Gastrocnemius medialis (tissue), 4 donors: ENCODE measurements at regions not wholly inside any gene's neighbourhood (a gene's known extent, or its start where the extent isn't known, plus 50 kb on each side); places are given as distances from the start of the nearest gene placed in this dataset.

Source experiments
- ATAC-seq, 2 donors: fragments of 150-250 bp; one replicate each; pipeline ENCODE4 v1.9.1; 2016
- DNase-seq, 2 donors: peaks; one replicate each; pipeline ENCODE4 v3.0.0-alpha.2; 2019
- H3K27ac ChIP-seq, 4 donors: fragments of 200-600 bp; sonication (generic); 1 replicate in 1 of 4; 2 replicates in 3 of 4; pipeline ENCODE4 v1.5.1; 2016 to 2018; ENCODE audit warnings: mild to moderate bottlenecking in 2 of 4, moderate library complexity in 1 of 4
- H3K27me3 ChIP-seq, 3 donors: fragments of 200-600 bp; sonication (generic) in 2 of 3; 1 replicate in 1 of 3; 2 replicates in 2 of 3; pipeline versions ENCODE4 v1.5.1 to v1.6.0; 2016 to 2019; ENCODE audit warnings: mild to moderate bottlenecking in 1 of 3, moderate library complexity in 1 of 3
- H3K36me3 ChIP-seq, 2 donors: fragments of 200-600 bp; sonication (generic) in 1 of 2; one replicate each; pipeline ENCODE4 v1.5.1; 2017 to 2018
- H3K4me1 ChIP-seq, 2 donors: fragments of 200-600 bp; sonication (generic) in 1 of 2; one replicate each; pipeline ENCODE4 v1.5.1; 2016 to 2017; ENCODE audit warnings: mild to moderate bottlenecking in 2 of 2
- H3K4me3 ChIP-seq, 4 donors: fragments of 200-600 bp; sonication (generic) in 3 of 4; 1 replicate in 1 of 4; 2 replicates in 3 of 4; pipeline ENCODE4 v1.5.1; 2016 to 2019; ENCODE audit warnings: mild to moderate bottlenecking in 2 of 4
- H3K9me3 ChIP-seq, 3 donors: fragments of 200-600 bp; sonication (generic) in 2 of 3; 1 replicate in 1 of 3; 2 replicates in 2 of 3; pipeline ENCODE4 v1.5.1; 2016 to 2019
- POLR2A ChIP-seq, 2 donors: fragments of 450-650 bp; IDR thresholded peaks; one replicate each; pipeline ENCODE4 v1.6.1; 2017; ENCODE audit warnings: antibody characterized with exemption in 2 of 2, mild to moderate bottlenecking in 2 of 2, moderate library complexity in 2 of 2
- in situ Hi-C, 4 donors: fragments of 200-750 bp; cut with MboI; loops; one replicate each; pipeline versions ENCODE4 v1.15.0 to v1.8.0; 2017; ENCODE audit warnings: low sequenced_read_pairs in 4 of 4
- intact Hi-C: fragments of 100-400 bp; cut with DNase I; formaldehyde crosslinking; loops from one replicate; pipeline ENCODE4 v1.15.1; 2023; ENCODE audit warnings: low total_unique reads
- TF ChIP-seq, protein P1 (sequence below), 5 experiments: fragments of 450-650 bp in 3 of 5; fragments of 200-600 bp in 2 of 5; sonication (generic) in 2 of 5; IDR thresholded peaks in 4 of 5; conservative IDR thresholded peaks in 1 of 5; 1 replicate in 4 of 5; 2 replicates in 1 of 5; pipeline ENCODE4 v1.5.1; 2016 to 2019; ENCODE audit warnings: antibody characterized with exemption in 5 of 5, mild to moderate bottlenecking in 3 of 5, moderate library complexity in 3 of 5

DNA sequence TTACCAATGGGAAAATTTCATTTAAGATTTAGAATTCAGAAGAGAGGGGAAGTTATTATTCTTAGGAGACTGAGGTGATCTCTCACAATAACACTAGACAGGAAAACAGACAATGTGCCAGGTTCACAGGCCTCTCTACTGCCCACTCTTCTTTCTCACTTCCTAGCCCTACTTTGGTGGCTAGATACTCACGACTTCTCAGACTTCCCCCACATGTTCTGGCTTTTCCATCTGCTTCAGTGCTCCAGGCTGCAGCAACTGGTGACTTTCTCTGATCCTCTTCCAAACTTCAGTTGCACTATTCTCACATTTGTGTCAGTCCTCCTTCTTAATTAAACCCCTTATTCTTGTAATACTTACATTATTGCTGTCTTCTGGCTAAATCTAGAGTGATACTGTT lies 208.7 kb upstream of the KCTD3 start:
- no peak for DNase-seq
- TF ChIP-seq POLR2A (IDR thresholded peaks at IDR 0.05) = no peak
- TF ChIP-seq, protein P1, sequence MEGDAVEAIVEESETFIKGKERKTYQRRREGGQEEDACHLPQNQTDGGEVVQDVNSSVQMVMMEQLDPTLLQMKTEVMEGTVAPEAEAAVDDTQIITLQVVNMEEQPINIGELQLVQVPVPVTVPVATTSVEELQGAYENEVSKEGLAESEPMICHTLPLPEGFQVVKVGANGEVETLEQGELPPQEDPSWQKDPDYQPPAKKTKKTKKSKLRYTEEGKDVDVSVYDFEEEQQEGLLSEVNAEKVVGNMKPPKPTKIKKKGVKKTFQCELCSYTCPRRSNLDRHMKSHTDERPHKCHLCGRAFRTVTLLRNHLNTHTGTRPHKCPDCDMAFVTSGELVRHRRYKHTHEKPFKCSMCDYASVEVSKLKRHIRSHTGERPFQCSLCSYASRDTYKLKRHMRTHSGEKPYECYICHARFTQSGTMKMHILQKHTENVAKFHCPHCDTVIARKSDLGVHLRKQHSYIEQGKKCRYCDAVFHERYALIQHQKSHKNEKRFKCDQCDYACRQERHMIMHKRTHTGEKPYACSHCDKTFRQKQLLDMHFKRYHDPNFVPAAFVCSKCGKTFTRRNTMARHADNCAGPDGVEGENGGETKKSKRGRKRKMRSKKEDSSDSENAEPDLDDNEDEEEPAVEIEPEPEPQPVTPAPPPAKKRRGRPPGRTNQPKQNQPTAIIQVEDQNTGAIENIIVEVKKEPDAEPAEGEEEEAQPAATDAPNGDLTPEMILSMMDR (IDR thresholded peaks at IDR 0.05 in 4 of 5, conservative IDR thresholded peaks at IDR 0.05 in 1 of 5) = no peak
- no peak for ATAC-seq
- Histone ChIP-seq H3K4me3 (no peak overlapping the region), H3K27me3 (no peaks in the 10 kb centered on the region), H3K9me3 (no peaks in the 10 kb centered on the region), H3K27ac (no peak overlapping the region), H3K36me3 (no peaks in the 10 kb centered on the region), H3K4me1 (no peaks in the 10 kb centered on the region)
- intact Hi-C loops (no loop called here), in situ Hi-C loops (no loop called here)

DNA sequence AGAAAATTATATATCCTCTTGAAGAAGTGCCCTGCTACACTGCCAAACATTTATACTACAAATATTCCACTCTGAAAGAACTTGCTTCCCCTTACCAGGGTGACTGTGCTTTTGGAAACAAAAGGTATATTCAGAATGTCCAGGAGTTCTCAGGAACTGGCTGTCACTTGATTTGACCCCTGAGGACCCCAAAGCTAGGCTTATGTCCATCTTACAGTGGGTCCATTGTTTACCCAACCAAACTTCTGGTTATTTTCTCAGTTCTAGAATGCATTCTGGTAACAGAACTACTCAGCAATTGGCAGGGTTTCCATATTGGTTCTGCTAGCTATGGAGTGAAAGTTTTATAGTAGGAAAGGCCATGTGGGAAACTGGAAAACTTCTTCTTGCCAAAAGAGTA lies 207.1 kb upstream of the KCTD3 start:
- intact Hi-C loops = no loop called here
- H3K4me3 ChIP-seq = no peak overlapping the region
- H3K27ac ChIP-seq = no peak overlapping the region
- in situ Hi-C loops = no loop called here
- DNase-seq (no peak), ATAC-seq (no peak)
- no peaks in the 10 kb centered on the region for H3K4me1 ChIP-seq
- TF ChIP-seq POLR2A (IDR thresholded peaks at IDR 0.05) = no peak
- TF ChIP-seq, protein P1 (IDR thresholded peaks at IDR 0.05 in 4 of 5, conservative IDR thresholded peaks at IDR 0.05 in 1 of 5) = no peak
- no peaks in the 10 kb centered on the region for H3K9me3 ChIP-seq
- no peaks in the 10 kb centered on the region for H3K36me3 ChIP-seq
- H3K27me3 ChIP-seq = no peaks in the 10 kb centered on the region

DNA sequence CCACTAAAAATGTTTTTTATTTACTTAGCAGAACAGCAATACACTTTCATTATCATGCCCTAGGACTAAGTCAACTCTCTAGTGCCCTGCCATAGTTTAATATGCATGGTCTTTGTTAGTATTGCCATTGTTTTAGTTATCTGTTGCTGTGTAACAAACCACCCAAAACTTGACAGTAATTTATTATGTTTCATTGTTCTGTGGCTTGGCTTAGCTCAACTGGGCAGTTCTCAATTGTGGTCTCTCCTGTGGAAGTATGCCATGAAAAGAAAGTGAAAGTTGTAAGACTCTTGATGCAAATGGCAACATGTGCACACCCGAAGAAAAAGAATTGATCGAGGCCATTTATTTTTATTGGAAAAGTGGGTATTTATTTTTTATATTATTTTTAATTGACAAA lies 206.3 kb upstream of the KCTD3 start:
- H3K9me3 ChIP-seq = no peaks in the 10 kb centered on the region
- DNase-seq = no peak
- H3K4me3 ChIP-seq = no peak overlapping the region
- no peaks in the 10 kb centered on the region for H3K27me3 ChIP-seq
- no peak overlapping the region for H3K27ac ChIP-seq
- in situ Hi-C loops (no loop called here), intact Hi-C loops (no loop called here)
- H3K4me1 ChIP-seq = no peaks in the 10 kb centered on the region
- TF ChIP-seq, protein P1 (IDR thresholded peaks at IDR 0.05 in 4 of 5, conservative IDR thresholded peaks at IDR 0.05 in 1 of 5) = no peak
- TF ChIP-seq POLR2A (IDR thresholded peaks at IDR 0.05) = no peak
- H3K36me3 ChIP-seq = no peaks in the 10 kb centered on the region
- no peak for ATAC-seq

DNA sequence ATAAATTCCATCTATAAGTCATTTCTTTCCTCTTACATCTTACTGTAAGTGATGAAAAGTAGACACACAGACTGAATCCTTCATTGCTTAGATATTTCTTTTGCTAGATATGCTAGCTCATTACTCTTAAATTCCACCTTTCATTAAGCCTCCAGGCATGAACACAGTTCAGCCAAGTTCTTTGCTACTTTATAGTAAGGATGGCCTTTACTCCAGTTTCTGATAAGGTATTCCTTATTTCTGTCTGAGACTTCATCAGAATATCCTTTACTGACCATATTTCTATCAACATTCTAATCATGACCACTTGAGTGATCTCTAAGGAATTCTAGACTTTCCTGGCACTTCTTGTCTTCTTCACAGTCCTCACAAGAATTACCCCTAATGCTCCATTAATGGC lies 191.7 kb upstream of the KCTD3 start:
- Histone ChIP-seq H3K4me1 (no peaks in the 10 kb centered on the region), H3K27ac (no peak overlapping the region), H3K4me3 (no peak overlapping the region), H3K36me3 (no peaks in the 10 kb centered on the region), H3K27me3 (no peaks in the 10 kb centered on the region), H3K9me3 (no peaks in the 10 kb centered on the region)
- intact Hi-C loops = no loop called here
- ATAC-seq (no peak), DNase-seq (no peak)
- in situ Hi-C loops = no loop called here
- TF ChIP-seq, protein P1 (IDR thresholded peaks at IDR 0.05 in 4 of 5, conservative IDR thresholded peaks at IDR 0.05 in 1 of 5) = no peak
- TF ChIP-seq POLR2A (IDR thresholded peaks at IDR 0.05) = no peak

DNA sequence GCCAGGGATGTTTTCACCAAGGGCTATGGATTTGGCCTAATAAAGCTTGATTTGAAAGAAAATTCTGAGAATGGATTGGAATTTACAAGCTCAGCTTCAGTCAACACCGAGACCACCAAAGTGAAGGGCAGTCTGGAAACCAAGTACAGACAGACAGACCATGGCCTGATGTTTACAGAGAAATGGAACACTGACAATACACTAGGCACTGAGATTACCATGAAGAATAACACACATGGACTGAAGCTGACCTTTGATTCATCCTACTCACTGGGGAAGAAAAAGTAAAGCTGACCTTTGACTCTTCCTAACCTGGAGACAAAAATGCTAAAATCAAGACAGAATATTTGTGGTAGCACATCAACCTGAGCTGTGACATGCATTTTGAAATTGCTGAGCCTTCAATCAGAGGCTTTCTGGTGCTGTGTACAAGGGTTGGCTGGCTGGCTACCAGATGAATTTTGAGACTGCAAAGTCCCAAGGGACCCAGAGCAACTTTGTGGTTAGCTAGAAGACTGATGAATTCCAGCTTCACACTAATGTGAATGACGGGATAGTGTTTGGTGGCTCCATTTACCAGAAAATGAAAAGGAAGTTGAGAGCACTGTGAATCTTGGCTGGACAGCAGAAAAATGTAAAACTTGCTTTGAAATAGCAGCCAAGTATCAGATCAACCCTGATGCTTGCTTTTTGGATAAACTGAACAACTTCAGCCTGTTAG lies 190.4 kb upstream of the KCTD3 start:
- Histone ChIP-seq H3K36me3 (no peaks in the 10 kb centered on the region), H3K4me1 (no peaks in the 10 kb centered on the region), H3K9me3 (no peaks in the 10 kb centered on the region), H3K4me3 (no peak overlapping the region), H3K27me3 (no peaks in the 10 kb centered on the region), H3K27ac (no peak overlapping the region)
- intact Hi-C loops = no loop called here
- DNase-seq = peak; percentile 21 to 46
- TF ChIP-seq, protein P1 (IDR thresholded peaks at IDR 0.05 in 4 of 5, conservative IDR thresholded peaks at IDR 0.05 in 1 of 5) = no peak
- TF ChIP-seq POLR2A (IDR thresholded peaks at IDR 0.05) = no peak
- in situ Hi-C loops = no loop called here
- ATAC-seq = peak; percentile 30 to 62
